ENCODE measurements at regions not wholly inside any gene's neighbourhood (a gene's known extent, or its start where the extent isn't known, plus 50 kb on each side); places are given as distances from the start of the nearest gene placed in this dataset.
"Not testable (repeated sequence)": the region's sequence is repeated elsewhere in the genome, so short reads cannot be mapped to it uniquely, and the experiment has no call there.

GRCh38 chr11:67940440-67940839 is 63.5 kb downstream of the UNC93B1 start:
- DNase-seq = not testable (repeated sequence)

GRCh38 chr11:67938964-67939363 is 64.9 kb downstream of the UNC93B1 start:
- not testable (repeated sequence) for DNase-seq

GRCh38 chr11:67938371-67938770 is 65.5 kb downstream of the UNC93B1 start:
- DNase-seq = not testable (repeated sequence)

GRCh38 chr11:67923565-67923964 is 80.3 kb downstream of the UNC93B1 start:
- not testable (repeated sequence) for DNase-seq

- peak; percentile 31 for DNase-seq
Measured at GRCh38 chr11:67920546-67920945, 83.4 kb downstream of the UNC93B1 start.

- not testable (repeated sequence) for DNase-seq
Measured at GRCh38 chr11:67912184-67912583, 91.7 kb downstream of the UNC93B1 start.

GRCh38 chr11:67911211-67911610 is 92.7 kb downstream of the UNC93B1 start:
- DNase-seq = not testable (repeated sequence)

- DNase-seq = not testable (repeated sequence)
Measured at GRCh38 chr11:67910803-67911202, 93.1 kb downstream of the UNC93B1 start.

- DNase-seq = not testable (repeated sequence)
Measured at GRCh38 chr11:67906969-67907368, 96.9 kb downstream of the UNC93B1 start.

GRCh38 chr11:67899462-67899861 is 104.4 kb downstream of the UNC93B1 start:
- DNase-seq = not testable (repeated sequence)

- not testable (repeated sequence) for DNase-seq
Measured at GRCh38 chr11:67893487-67893886, 110.4 kb downstream of the UNC93B1 start.

- not testable (repeated sequence) for DNase-seq
Measured at GRCh38 chr11:67889646-67890045, 114.3 kb downstream of the UNC93B1 start.

GRCh38 chr11:67888056-67888455 is 115.8 kb downstream of the UNC93B1 start:
- DNase-seq = peak; percentile 35

GRCh38 chr11:67886672-67887071 is 117.2 kb downstream of the UNC93B1 start:
- not testable (repeated sequence) for DNase-seq

GRCh38 chr11:67886207-67886606 is 117.7 kb downstream of the UNC93B1 start:
- not testable (repeated sequence) for DNase-seq

GRCh38 chr11:67885574-67885973 is 118.3 kb downstream of the UNC93B1 start:
- DNase-seq = not testable (repeated sequence)

- peak; percentile 73 for DNase-seq
Measured at GRCh38 chr11:67884761-67885558, 118.9 kb downstream of the UNC93B1 start.

GRCh38 chr11:67884073-67884757 is 119.7 kb downstream of the UNC93B1 start:
- DNase-seq = peak; percentile 23

GRCh38 chr11:67882304-67882703 is 121.6 kb downstream of the UNC93B1 start:
- not testable (repeated sequence) for DNase-seq

- not testable (repeated sequence) for DNase-seq
Measured at GRCh38 chr11:67881836-67882235, 122.1 kb downstream of the UNC93B1 start.

GRCh38 chr11:67880594-67881196 is 123.2 kb downstream of the UNC93B1 start:
- DNase-seq = not testable (repeated sequence)

- not testable (repeated sequence) for DNase-seq
Measured at GRCh38 chr11:67878666-67879065, 125.2 kb downstream of the UNC93B1 start.

- peak; percentile 29 for DNase-seq
Measured at GRCh38 chr11:67877316-67877715, 126.6 kb downstream of the UNC93B1 start.

Measured in CD4-positive, alpha-beta T cell treated with Interleukin-4 for 4 hours (primary cell).